A549 (cell line): ENCODE measurements at regions not wholly inside any gene's neighbourhood (a gene's known extent, or its start where the extent isn't known, plus 50 kb on each side); places are given as distances from the start of the nearest gene placed in this dataset.

ENCODE experiments used
- ATAC-seq, 2 experiments: fragments of 200-7000 bp in 1 of 2; fragments of >200 bp in 1 of 2; cut with Nextera tagmentation in 1 of 2; cut with Tn5 transposase in 1 of 2; 3 replicates each; pipeline versions ENCODE4 v1.8.0 to v1.9.1; 2018 to 2020; ENCODE audit warnings: mild to moderate bottlenecking in 1 of 2, moderate library complexity in 1 of 2
- CTCF ChIA-PET: fragments of 300-600 bp; sonication (Branson Sonifier 250); formaldehyde crosslinking; extraction: SDS; loops from one replicate; lab custom pipeline; 2021; ENCODE audit warnings: antibody characterized with exemption, inconsistent platforms; lab: Yijun Ruan, JAX
- POLR2A ChIA-PET: fragments of 350-600 bp; formaldehyde crosslinking; extraction: SDS; loops from one replicate; lab custom pipeline; 2021; ENCODE audit warnings: antibody characterized with exemption, inconsistent platforms; lab: Yijun Ruan, JAX
- DNase-seq, 2 experiments: peaks; one replicate each; pipeline versions ENCODE4 v3.0.0 to v3.0.0-alpha.2; 2011 to 2016; ENCODE audit warnings: low read depth in 1 of 2, low spot score in 1 of 2
- FAIRE-seq: peaks from 2 replicates; lab custom pipeline; 2011; peaks lifted over from hg19 to GRCh38; lab: Jason Lieb, UNC
- H3K27ac ChIP-seq, 2 experiments: fragments of >200 bp; sonication (Bioruptor Twin); formaldehyde crosslinking; 3 replicates each; pipeline ENCODE4 v1.5.1; 2016 to 2017
- H3K4me1 ChIP-seq: fragments of >200 bp; sonication (Bioruptor Twin); formaldehyde crosslinking; 3 replicates; pipeline ENCODE4 v1.6.1; 2016
- H3K4me2 ChIP-seq: fragments of >200 bp; sonication (Bioruptor Twin); formaldehyde crosslinking; 3 replicates; pipeline ENCODE4 v1.6.1; 2016
- H3K4me3 ChIP-seq: fragments of >200 bp; sonication (Bioruptor Twin); formaldehyde crosslinking; 3 replicates; pipeline ENCODE4 v1.5.1; 2016
- H3K9me3 ChIP-seq: fragments of >200 bp; sonication (Bioruptor Twin); formaldehyde crosslinking; 3 replicates; pipeline ENCODE4 v1.6.1; 2016
- BHLHE40 ChIP-seq: IDR thresholded peaks from 2 replicates; pipeline ENCODE4 v1.6.1; 2012; ENCODE audit warnings: low read depth, low read length, inconsistent platforms
- CBX2 ChIP-seq: fragments of 200-600 bp; sonication (generic); IDR thresholded peaks from 2 replicates; pipeline ENCODE4 v1.6.1; 2016; ENCODE audit warnings: low read depth, mild to moderate bottlenecking, borderline replicate concordance
- CBX8 ChIP-seq: fragments of 200-600 bp; sonication (generic); IDR thresholded peaks from 2 replicates; pipeline ENCODE4 v1.6.1; 2016
- CEBPB ChIP-seq, 2 experiments: fragments of >200 bp in 1 of 2; sonication (Bioruptor Twin) in 1 of 2; formaldehyde crosslinking in 1 of 2; IDR thresholded peaks; 2 replicates each; pipeline ENCODE4 v1.6.1; 2012 to 2016
- CHD2 ChIP-seq: fragments of 150-350 bp; IDR thresholded peaks from 2 replicates; pipeline ENCODE4 v1.6.1; 2014; ENCODE audit warnings: low read length; ENCODE audit not compliant: partially characterized antibody
- CHD4 ChIP-seq: fragments of 200-600 bp; sonication (generic); IDR thresholded peaks from 2 replicates; pipeline ENCODE4 v1.6.1; 2016; ENCODE audit warnings: antibody characterized with exemption, mild to moderate bottlenecking, borderline replicate concordance
- EHF ChIP-seq: fragments of 250-450 bp; sonication (Bioruptor Pico); IDR thresholded peaks from 2 replicates; pipeline ENCODE4 v1.5.0; 2020; ENCODE audit warnings: mild to moderate bottlenecking
- ESRRA ChIP-seq: fragments of 150-350 bp; IDR thresholded peaks from 2 replicates; pipeline ENCODE4 v1.6.1; 2014; ENCODE audit warnings: mild to moderate bottlenecking, low read length, borderline replicate concordance
- FOSL2 ChIP-seq, 2 experiments: fragments of 450-650 bp in 1 of 2; fragments of >200 bp in 1 of 2; sonication (Bioruptor Twin) in 1 of 2; formaldehyde crosslinking; IDR thresholded peaks; 2 replicates each; pipeline versions ENCODE4 v1.5.0 to v1.6.1; 2016 to 2020; ENCODE audit warnings: mild to moderate bottlenecking in 1 of 2, moderate library complexity in 1 of 2
- FOXS1 ChIP-seq: fragments of 250-450 bp; sonication (Bioruptor Pico); IDR thresholded peaks from 2 replicates; pipeline ENCODE4 v1.5.0; 2020; ENCODE audit warnings: mild to moderate bottlenecking, moderate library complexity
- HDAC2 ChIP-seq: fragments of 200-600 bp; sonication (generic); IDR thresholded peaks from 2 replicates; pipeline ENCODE4 v1.6.1; 2016
- HOXB13 ChIP-seq: fragments of 250-450 bp; sonication (Bioruptor Pico); IDR thresholded peaks from 2 replicates; pipeline ENCODE4 v1.5.0; 2020; ENCODE audit warnings: low read depth, mild to moderate bottlenecking, moderate library complexity
- JUN ChIP-seq, 2 experiments: fragments of >200 bp; sonication (Bioruptor Twin); formaldehyde crosslinking; IDR thresholded peaks; 2 replicates in 1 of 2; 3 replicates in 1 of 2; pipeline ENCODE4 v1.6.1; 2016 to 2017
- JUNB ChIP-seq: fragments of >200 bp; sonication (Bioruptor Twin); formaldehyde crosslinking; IDR thresholded peaks from 2 replicates; pipeline ENCODE4 v1.6.1; 2016
- KDM1A ChIP-seq: fragments of 200-600 bp; sonication (generic); IDR thresholded peaks from 2 replicates; pipeline ENCODE4 v1.6.1; 2016; ENCODE audit warnings: low read depth, mild to moderate bottlenecking
- MAZ ChIP-seq: fragments of 150-350 bp; IDR thresholded peaks from 2 replicates; pipeline ENCODE4 v1.6.1; 2014; ENCODE audit warnings: antibody characterized with exemption, low read depth, low read length, borderline replicate concordance
- MYC ChIP-seq: IDR thresholded peaks from 2 replicates; pipeline ENCODE4 v1.6.1; 2012; ENCODE audit warnings: mild to moderate bottlenecking, inconsistent platforms, low read length, improper control_type of control experiment, borderline replicate concordance
- NFE2L2 ChIP-seq: fragments of 150-350 bp; conservative IDR thresholded peaks from 2 replicates; pipeline ENCODE4 v1.6.1; 2014; ENCODE audit warnings: low read length
- NPAS2 ChIP-seq: fragments of 250-450 bp; sonication (Bioruptor Pico); IDR thresholded peaks from 2 replicates; pipeline ENCODE4 v1.8.0; 2022; ENCODE audit warnings: mild to moderate bottlenecking, moderate library complexity, borderline replicate concordance
- PHF8 ChIP-seq: fragments of 200-600 bp; sonication (generic); IDR thresholded peaks from 2 replicates; pipeline ENCODE4 v1.6.1; 2016; ENCODE audit warnings: low read depth, mild to moderate bottlenecking, antibody characterized with exemption, moderate library complexity, borderline replicate concordance
- POLR2A ChIP-seq: IDR thresholded peaks from 2 replicates; pipeline ENCODE4 v1.6.1; 2012; ENCODE audit warnings: mild to moderate bottlenecking, low read length
- POLR2AphosphoS2 ChIP-seq: conservative IDR thresholded peaks from 2 replicates; pipeline ENCODE4 v1.6.1; 2012; ENCODE audit warnings: low read length, improper control_type of control experiment, inconsistent platforms
- RAD21 ChIP-seq, 2 experiments: fragments of >200 bp in 1 of 2; sonication (Bioruptor Twin) in 1 of 2; formaldehyde crosslinking in 1 of 2; IDR thresholded peaks in 1 of 2; conservative IDR thresholded peaks in 1 of 2; 2 replicates in 1 of 2; 3 replicates in 1 of 2; pipeline ENCODE4 v1.6.1; 2012 to 2018; ENCODE audit warnings: inconsistent platforms in 1 of 2
- RARB ChIP-seq: fragments of 250-450 bp; sonication (Bioruptor Pico); IDR thresholded peaks from 2 replicates; pipeline ENCODE4 v1.8.0; 2021; ENCODE audit warnings: mild to moderate bottlenecking, moderate library complexity
- RNF2 ChIP-seq: fragments of 200-600 bp; sonication (generic); IDR thresholded peaks from 2 replicates; pipeline ENCODE4 v1.6.1; 2016; ENCODE audit warnings: low read depth, mild to moderate bottlenecking, antibody characterized with exemption, moderate library complexity, borderline replicate concordance
- SREBF2 ChIP-seq: fragments of 450-650 bp; IDR thresholded peaks from 2 replicates; pipeline ENCODE4 v1.6.1; 2014; ENCODE audit warnings: mild to moderate bottlenecking, moderate library complexity
- TFCP2L1 ChIP-seq: fragments of 250-450 bp; sonication (Bioruptor Pico); IDR thresholded peaks from 2 replicates; pipeline ENCODE4 v1.5.0; 2021; ENCODE audit warnings: mild to moderate bottlenecking
- TP53 ChIP-seq: fragments of 250-450 bp; sonication (Bioruptor Pico); IDR thresholded peaks from 2 replicates; pipeline ENCODE4 v1.5.0; 2021; ENCODE audit warnings: mild to moderate bottlenecking, moderate library complexity
- WGBS: methylation state at CpG from one replicate; pipeline ENCODE4 v1.1.6; 2017; ENCODE audit errors: missing lambda C conversion rate; 5-methylcytosine and 5-hydroxymethylcytosine counted together
- TF ChIP-seq, protein P1 (sequence below): fragments of 450-650 bp; IDR thresholded peaks from 2 replicates; pipeline ENCODE4 v1.6.1; 2014; ENCODE audit warnings: antibody characterized with exemption
- TF ChIP-seq, protein P2 (sequence below): fragments of >200 bp; sonication (Bioruptor Twin); formaldehyde crosslinking; IDR thresholded peaks from 2 replicates; pipeline ENCODE4 v1.6.1; 2016
- TF ChIP-seq, protein P3 (sequence below): IDR thresholded peaks from 2 replicates; pipeline ENCODE4 v1.6.1; 2012
- TF ChIP-seq, protein P4 (sequence below): fragments of 150-350 bp; IDR thresholded peaks from 2 replicates; pipeline ENCODE4 v1.6.1; 2014; ENCODE audit warnings: low read depth, mild to moderate bottlenecking, low read length
- TF ChIP-seq, protein P5 (sequence below): fragments of 250-450 bp; sonication (Bioruptor Pico); IDR thresholded peaks from 2 replicates; pipeline ENCODE4 v1.5.0; 2021; ENCODE audit warnings: mild to moderate bottlenecking, moderate library complexity, borderline replicate concordance

DNA sequence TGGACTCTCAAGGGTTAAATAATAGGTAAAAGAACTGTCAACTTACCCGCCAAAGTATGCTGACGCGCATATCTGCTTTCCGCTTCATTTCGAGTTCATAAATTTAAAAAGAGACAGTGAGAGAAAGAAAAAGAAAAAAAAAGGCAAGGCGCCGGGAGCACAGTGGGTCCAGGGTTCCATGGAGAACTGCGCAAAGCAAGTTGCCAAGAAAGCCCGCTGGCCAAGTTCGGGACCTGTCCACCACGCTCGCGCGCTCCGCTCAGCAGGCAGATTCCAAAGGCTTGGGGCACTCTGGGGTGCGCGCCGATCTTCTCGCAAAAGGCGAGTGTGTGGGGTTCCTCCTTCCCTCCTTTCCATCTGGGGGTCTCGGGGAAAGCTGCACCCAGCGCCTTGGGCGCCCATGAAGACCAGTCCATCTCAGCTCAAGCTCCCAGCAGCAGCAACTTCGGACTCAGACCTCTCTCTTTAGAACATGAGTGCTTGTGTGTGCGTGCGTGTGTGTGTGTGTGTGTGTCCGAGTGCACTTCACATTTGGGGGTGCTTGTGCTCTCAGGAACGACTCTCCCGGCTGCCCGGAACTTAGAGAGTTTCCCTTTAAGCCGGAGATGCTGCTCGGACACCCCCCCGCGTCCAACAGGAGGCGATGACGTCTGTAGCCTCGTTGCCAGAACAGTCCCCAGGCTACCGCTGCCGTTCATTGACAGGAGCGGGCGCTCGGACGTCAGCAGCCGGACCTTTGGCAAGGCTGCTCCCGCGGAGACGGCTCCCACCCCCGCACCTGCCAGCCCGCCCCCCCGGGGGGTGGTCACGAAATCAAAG lies 180.0 kb downstream of the TBXT start (continued):
- peak in 1 of 2 experiments; percentile 76; a peak in 2 of 4 replicates for TF ChIP-seq CEBPB (IDR thresholded peaks at IDR 0.05)
- TF ChIP-seq JUNB = peak; percentile 63
- no peak for TF ChIP-seq ESRRA
- TF ChIP-seq SREBF2 = no peak
- TF ChIP-seq RAD21 (conservative IDR thresholded peaks at IDR 0.05 in 1 of 2, IDR thresholded peaks at IDR 0.05 in 1 of 2) = peak; percentile 20 to 60; a peak in 4 of 5 replicates
- TF ChIP-seq, protein P1, sequence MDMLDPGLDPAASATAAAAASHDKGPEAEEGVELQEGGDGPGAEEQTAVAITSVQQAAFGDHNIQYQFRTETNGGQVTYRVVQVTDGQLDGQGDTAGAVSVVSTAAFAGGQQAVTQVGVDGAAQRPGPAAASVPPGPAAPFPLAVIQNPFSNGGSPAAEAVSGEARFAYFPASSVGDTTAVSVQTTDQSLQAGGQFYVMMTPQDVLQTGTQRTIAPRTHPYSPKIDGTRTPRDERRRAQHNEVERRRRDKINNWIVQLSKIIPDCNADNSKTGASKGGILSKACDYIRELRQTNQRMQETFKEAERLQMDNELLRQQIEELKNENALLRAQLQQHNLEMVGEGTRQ = no peak
- no peak for TF ChIP-seq CBX8
- TF ChIP-seq, protein P2, sequence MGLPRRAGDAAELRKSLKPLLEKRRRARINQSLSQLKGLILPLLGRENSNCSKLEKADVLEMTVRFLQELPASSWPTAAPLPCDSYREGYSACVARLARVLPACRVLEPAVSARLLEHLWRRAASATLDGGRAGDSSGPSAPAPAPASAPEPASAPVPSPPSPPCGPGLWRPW = peak; percentile 70; the same call in 1 of the 2 replicates
- peak; percentile 93 to 98 for TF ChIP-seq JUN (IDR thresholded peaks at IDR 0.05)
- TF ChIP-seq RNF2 = no peak
- no peak for TF ChIP-seq POLR2AphosphoS2
- no peak for TF ChIP-seq TFCP2L1 (CRISPR knock-in tag)
- TF ChIP-seq BHLHE40 = no peak
- no peak for TF ChIP-seq PHF8
- peak; percentile 13; the same call in 1 of the 2 replicates for TF ChIP-seq TP53 (CRISPR knock-in tag)
- TF ChIP-seq HOXB13 = peak; percentile 89
- peak; percentile 57; the same call in 1 of the 2 replicates for TF ChIP-seq MYC

DNA sequence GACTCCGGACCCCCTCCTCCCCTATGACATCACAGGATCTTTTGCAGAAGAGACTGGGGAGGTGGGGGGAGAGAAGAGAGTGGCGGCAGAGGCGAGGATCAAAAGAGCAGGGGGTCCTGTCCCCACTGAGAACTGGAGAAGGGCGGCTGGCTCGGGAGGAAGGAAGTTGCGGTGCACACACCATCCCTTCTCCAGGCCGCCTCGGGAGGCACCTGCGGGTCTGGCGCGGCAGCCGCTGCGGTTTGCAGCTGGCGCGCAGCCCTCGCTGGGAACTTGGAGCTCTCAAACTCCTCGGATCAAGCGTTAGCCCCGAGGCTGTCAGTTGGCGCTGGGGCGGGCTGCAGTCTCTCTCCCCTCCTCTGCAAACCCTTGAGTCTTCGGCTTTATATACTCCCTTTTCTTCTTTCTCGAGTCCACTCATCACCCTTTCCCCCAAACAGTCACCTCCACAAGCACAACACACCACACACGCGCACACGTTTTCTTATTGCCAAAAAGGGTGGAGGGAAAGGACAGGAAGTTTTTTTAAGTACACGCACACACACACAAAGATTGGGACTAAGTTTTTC lies 180.7 kb downstream of the TBXT start:
- CTCF ChIA-PET = interaction anchor here (1.0 to 3.9 kb wide), 3 partner anchors 13 to 110 kb away, joined by 4 to 23 read pairs (median 10); no protein-coding TSS in a partner anchor
- Histone ChIP-seq H3K4me1 (peaks cover 15% of the 10 kb centered on the region), H3K9me3 (peaks cover 25% of the 10 kb centered on the region), H3K4me2 (peak overlapping the region; percentile 90), H3K27ac (peak overlapping the region; percentile 95 to 97), H3K4me3 (peak overlapping the region; percentile 89)
- 0% methylated on average over 18 of the region's 27 CpGs for WGBS
- FAIRE-seq (no peak), ATAC-seq (peak; percentile 3 to 7; a peak in 3 of 6 replicates), DNase-seq (no peak)
- POLR2A ChIA-PET = interaction anchor here (0.9 to 8.0 kb wide), 2 partner anchors 20 to 111 kb away, joined by 12 to 79 read pairs; no protein-coding TSS in a partner anchor
- no peak for TF ChIP-seq CHD2
- no peak for TF ChIP-seq SREBF2
- TF ChIP-seq, protein P3, sequence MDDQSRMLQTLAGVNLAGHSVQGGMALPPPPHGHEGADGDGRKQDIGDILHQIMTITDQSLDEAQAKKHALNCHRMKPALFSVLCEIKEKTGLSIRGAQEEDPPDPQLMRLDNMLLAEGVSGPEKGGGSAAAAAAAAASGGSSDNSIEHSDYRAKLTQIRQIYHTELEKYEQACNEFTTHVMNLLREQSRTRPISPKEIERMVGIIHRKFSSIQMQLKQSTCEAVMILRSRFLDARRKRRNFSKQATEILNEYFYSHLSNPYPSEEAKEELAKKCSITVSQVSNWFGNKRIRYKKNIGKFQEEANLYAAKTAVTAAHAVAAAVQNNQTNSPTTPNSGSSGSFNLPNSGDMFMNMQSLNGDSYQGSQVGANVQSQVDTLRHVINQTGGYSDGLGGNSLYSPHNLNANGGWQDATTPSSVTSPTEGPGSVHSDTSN = 0 out of 2 replicates have a peak, but pooled peaks have one; percentile 8
- peak; percentile 83 for TF ChIP-seq RARB (CRISPR knock-in tag)
- TF ChIP-seq, protein P4, sequence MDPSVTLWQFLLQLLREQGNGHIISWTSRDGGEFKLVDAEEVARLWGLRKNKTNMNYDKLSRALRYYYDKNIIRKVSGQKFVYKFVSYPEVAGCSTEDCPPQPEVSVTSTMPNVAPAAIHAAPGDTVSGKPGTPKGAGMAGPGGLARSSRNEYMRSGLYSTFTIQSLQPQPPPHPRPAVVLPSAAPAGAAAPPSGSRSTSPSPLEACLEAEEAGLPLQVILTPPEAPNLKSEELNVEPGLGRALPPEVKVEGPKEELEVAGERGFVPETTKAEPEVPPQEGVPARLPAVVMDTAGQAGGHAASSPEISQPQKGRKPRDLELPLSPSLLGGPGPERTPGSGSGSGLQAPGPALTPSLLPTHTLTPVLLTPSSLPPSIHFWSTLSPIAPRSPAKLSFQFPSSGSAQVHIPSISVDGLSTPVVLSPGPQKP = no peak
- TF ChIP-seq, protein P2 = no peak
- TF ChIP-seq, protein P5, sequence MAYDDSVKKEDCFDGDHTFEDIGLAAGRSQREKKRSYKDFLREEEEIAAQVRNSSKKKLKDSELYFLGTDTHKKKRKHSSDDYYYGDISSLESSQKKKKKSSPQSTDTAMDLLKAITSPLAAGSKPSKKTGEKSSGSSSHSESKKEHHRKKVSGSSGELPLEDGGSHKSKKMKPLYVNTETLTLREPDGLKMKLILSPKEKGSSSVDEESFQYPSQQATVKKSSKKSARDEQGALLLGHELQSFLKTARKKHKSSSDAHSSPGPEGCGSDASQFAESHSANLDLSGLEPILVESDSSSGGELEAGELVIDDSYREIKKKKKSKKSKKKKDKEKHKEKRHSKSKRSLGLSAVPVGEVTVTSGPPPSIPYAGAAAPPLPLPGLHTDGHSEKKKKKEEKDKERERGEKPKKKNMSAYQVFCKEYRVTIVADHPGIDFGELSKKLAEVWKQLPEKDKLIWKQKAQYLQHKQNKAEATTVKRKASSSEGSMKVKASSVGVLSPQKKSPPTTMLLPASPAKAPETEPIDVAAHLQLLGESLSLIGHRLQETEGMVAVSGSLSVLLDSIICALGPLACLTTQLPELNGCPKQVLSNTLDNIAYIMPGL (CRISPR knock-in tag) = no peak
- no peak for TF ChIP-seq CBX2
- TF ChIP-seq RAD21 (conservative IDR thresholded peaks at IDR 0.05 in 1 of 2, IDR thresholded peaks at IDR 0.05 in 1 of 2) = 0 out of 5 replicates have a peak, but pooled peaks of 1 of the 2 experiments have one; percentile 1
- no peak for TF ChIP-seq MAZ
- TF ChIP-seq EHF (CRISPR knock-in tag) = no peak
- TF ChIP-seq NPAS2 = no peak
- no peak for TF ChIP-seq FOSL2 (IDR thresholded peaks at IDR 0.05)
- peak; percentile 2; the same call in 1 of the 2 replicates for TF ChIP-seq FOSL2 (CRISPR knock-in tag; IDR thresholded peaks at IDR 0.05)
- TF ChIP-seq NFE2L2 = no peak
- TF ChIP-seq HDAC2 = no peak
- no peak for TF ChIP-seq POLR2AphosphoS2
- peak; percentile 36; the same call in 1 of the 2 replicates for TF ChIP-seq POLR2A
- no peak for TF ChIP-seq KDM1A
- TF ChIP-seq FOXS1 (CRISPR knock-in tag) = no peak
- TF ChIP-seq CHD4 = no peak
